Left ventricle myocardium superior (tissue), 1 donor: ENCODE measurements at regions not wholly inside any gene's neighbourhood (a gene's known extent, or its start where the extent isn't known, plus 50 kb on each side); places are given as distances from the start of the nearest gene placed in this dataset.
"Not testable (repeated sequence)": the region's sequence is repeated elsewhere in the genome, so short reads cannot be mapped to it uniquely, and the experiment has no call there.

Source experiments
- ATAC-seq: fragments of 200-7000 bp; cut with Tn5 transposase; one replicate; pipeline ENCODE4 v1.9.1; 2020; ENCODE audit warnings: mild to moderate bottlenecking, moderate library complexity
- DNase-seq: peaks from one replicate; pipeline ENCODE4 v3.0.0-alpha.2; 2020
- intact Hi-C: fragments of 100-400 bp; cut with micrococcal nuclease; formaldehyde crosslinking; loops from one replicate; pipeline ENCODE4 v1.11.0; 2022
- donor health status: DM: no; HTN: yes; CAD: no; lungs with severe emphysema.

DNA sequence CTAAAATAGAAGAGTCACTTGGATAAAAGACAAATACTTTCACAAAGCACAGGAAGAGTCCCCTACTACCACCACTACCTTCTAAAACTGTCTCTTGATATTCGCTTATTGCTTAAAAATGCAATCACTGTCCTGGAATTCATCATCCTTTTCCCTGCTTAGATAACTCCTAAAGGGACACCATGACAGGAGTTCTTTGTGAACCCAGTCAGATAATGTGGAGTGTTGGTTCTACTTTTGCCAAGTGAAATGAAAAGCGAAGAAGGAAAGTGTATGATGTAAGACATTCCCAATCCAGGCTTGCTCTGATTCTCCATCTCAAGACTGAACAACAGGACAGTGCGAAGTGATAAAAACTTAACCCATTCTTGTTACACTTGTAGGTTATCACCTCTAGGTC is 103.0 kb downstream of the MTERF1 start:
- intact Hi-C loops = no loop called here
- DNase-seq (no peak), ATAC-seq (peak; percentile 51)

- ATAC-seq (no peak), DNase-seq (no peak)
- intact Hi-C loops = no loop called here
These were observed 102.1 kb downstream of the MTERF1 start for GRCh38 chr7:91778416-91778815.

DNA sequence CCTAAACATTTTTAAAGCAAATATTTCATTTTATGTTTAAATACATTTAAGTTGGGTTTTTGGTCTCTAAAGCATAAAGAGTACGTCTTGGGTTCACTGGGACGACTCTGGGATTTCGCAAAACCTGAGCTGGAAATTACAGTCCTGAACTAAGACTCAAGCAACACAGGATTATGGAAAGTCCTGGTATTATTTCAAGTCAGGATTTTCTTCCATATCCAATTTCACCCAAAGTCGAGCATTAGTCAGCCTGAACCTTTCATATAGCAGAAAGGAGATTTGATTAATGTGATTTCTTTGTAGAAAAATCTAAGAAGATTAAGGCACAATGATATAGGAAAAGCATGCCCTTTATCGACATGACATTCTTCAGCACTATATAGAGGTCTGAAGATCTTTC is 100.0 kb downstream of the MTERF1 start:
- intact Hi-C loops = loop anchor here (10.0 kb wide), 1 partner anchor 696 kb away; no protein-coding TSS in a partner anchor
- ATAC-seq = no peak
- no peak for DNase-seq

DNA sequence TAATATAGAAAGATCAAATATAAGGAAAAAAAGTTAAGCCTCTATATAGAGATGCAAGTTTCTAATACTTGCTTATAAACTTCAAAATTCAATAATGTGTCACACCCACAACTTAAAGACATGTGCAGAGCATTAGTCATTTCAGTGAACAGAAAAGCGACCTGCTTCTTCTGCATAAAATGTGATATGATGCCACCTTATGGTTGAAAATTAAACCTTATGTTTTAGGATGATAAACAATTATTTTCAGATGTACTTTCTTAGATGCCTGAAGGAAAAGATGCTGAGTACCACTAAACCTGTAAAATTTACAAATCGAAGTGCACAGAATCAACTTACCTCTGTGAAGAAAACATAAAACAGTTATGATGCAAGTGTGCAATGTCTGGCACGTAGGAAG is 96.0 kb downstream of the MTERF1 start:
- DNase-seq (no peak), ATAC-seq (peak; percentile 34)
- intact Hi-C loops = loop anchor here (10.0 kb wide), 1 partner anchor 700 kb away; no protein-coding TSS in a partner anchor

- intact Hi-C loops = loop anchor here (10.0 kb wide), 1 partner anchor 703 kb away; no protein-coding TSS in a partner anchor
- ATAC-seq (no peak), DNase-seq (no peak)
These were observed 92.6 kb downstream of the MTERF1 start for GRCh38 chr7:91787931-91788330.

DNA sequence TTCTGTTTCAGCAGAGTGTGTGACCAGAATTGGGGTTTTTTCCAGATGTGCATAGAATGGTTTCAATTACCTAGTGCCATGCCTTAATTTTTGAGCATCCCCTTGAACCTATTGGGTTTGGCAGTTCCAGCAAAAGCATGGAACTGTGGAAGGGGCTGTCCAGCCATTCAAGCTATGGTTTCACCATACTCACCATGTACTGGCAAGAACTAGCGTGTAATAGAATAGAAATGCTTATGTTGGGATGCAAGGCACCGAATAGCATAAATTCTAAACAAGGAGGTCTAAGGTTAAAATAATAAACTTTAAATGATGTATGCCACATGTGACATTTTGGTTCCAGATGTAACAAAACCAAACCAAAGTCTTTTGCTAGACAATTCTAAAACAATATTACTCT is 91.4 kb downstream of the MTERF1 start:
- intact Hi-C loops = loop anchor here (10.0 kb wide), 1 partner anchor 704 kb away; no protein-coding TSS in a partner anchor
- DNase-seq (no peak), ATAC-seq (no peak)

DNA sequence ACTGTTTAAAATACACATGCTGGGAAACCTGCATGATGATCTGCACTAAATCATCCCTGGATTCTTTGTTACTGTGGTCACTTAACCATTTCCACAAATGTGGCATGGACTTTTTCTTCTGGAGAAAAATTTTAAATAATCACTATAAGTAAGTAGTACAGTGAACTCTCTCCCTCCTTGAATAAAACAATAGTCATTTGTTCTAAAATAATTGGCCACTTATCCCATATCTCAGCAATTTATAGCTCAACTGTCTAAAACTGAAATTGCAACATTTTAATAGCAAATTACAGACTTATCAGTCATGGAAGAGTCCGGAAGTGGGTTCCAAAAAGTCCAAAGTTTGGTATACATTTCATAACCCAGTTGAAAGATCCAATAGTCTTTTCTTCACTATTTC is 90.9 kb downstream of the MTERF1 start:
- intact Hi-C loops = loop anchor here (10.0 kb wide), 1 partner anchor 705 kb away; no protein-coding TSS in a partner anchor
- DNase-seq = no peak
- ATAC-seq = no peak

DNA sequence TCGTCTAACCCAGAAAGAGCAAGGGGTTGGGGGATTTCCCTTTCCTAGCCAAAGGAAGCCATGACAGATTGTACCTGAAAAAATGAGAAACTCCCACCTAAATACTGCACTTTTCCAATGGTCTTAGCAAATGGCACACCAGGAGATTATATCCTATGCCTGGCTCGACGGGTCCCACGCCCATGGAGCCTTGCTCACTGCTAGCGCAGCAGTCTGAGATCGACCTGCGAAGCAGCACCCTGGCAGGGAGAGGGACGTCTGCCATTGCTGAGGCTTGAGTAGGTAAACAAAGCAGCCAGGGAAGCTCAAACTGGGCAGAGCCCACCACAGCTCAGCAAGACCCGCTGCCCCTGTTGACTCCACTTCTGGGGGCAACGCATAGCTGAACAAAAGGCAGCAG is 89.9 kb downstream of the MTERF1 start:
- DNase-seq, intact Hi-C loops: not testable (repeated sequence)

DNA sequence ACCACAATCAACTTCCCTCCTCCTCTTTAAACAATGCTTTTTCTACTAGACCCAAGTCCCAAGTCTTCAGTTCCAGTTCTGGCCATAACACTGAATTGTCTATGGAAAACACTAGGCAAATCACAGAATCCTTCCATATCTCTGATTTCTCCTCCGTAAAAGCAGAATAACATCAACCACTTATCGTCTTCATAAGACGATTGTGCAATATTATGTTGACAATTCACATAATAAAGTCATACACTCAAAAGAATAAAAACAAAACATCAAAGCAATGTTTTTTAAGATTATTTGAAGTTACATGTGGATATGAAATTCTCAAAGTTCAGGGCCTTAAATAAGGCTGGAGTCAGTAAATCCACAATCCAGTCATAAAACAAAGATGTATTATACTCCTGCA is 84.4 kb downstream of the MTERF1 start:
- ATAC-seq (no peak), DNase-seq (no peak)
- intact Hi-C loops = no loop called here

More for the DNA sequence above, 89.9 kb downstream of the MTERF1 start:
- ATAC-seq = not testable (repeated sequence)

DNA sequence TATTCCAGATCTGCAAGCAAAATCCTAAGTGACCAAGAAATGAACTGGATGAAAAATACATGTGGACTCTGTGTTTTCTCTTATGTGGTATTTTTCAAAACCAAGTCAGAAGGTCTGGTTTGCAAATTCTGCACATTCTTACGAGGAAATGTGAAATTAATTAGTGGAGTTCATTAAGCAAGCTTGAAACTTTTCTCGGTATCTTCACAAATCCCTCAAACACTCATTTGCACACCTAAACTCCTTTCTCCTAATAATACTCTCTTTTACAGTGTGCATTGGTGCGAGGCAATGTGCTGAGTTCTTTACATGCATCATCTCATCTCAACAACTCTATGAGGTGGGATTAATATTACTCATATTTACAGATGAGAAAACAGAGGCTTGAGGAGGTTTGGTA is 82.1 kb downstream of the MTERF1 start:
- DNase-seq (no peak), ATAC-seq (no peak)

GRCh38 chr7:91800389-91800788 is 80.1 kb downstream of the MTERF1 start:
- DNase-seq = peak; percentile 52
- ATAC-seq = peak; percentile 90
- intact Hi-C loops = no loop called here

More for the DNA sequence above, 82.1 kb downstream of the MTERF1 start:
- intact Hi-C loops = no loop called here

GRCh38 chr7:91801331-91801983 is 79.0 kb downstream of the MTERF1 start:
- intact Hi-C loops = no loop called here
- no peak for DNase-seq
- ATAC-seq = no peak

DNA sequence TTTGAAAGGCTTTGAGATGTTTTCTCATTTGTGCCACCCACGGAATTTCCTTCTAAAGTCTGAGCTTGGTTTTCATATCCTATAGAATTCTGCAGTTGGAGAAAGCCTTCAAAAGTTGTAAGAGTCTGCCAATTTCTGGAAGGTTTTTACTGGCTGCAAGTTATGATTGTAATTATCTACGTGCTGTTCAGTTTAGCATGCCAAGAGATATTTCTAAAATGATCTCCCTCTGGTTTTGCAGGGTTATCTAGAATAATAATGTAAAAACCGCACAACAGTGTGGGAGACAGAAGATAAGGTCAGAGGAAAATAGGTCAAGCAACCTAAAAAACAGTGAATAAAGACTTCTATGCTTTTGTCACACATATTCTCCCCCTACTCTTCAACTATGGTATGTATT is 69.3 kb downstream of the MTERF1 start:
- intact Hi-C loops = no loop called here
- no peak for ATAC-seq
- no peak for DNase-seq

DNA sequence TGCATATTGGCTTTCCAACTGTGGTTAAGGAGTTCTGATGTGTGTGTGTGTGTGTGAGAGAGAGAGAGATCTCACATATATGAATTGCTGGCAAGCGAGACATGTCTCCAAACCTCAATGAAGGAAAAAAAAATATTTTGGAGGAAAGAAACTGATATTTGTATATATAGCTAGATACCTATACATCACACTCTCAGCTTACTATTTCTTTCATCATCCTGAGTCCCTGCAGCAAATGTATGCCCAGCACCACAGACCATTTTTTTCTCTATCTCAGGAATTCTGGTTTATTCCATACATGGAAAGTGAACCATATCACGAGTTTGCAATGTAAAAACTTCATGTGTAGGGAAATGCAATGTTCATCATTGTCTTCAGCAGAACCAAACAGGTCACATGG is 68.9 kb downstream of the MTERF1 start:
- DNase-seq (no peak), ATAC-seq (no peak)
- intact Hi-C loops = no loop called here

GRCh38 chr7:91812388-91812787 is 68.1 kb downstream of the MTERF1 start:
- intact Hi-C loops = no loop called here
- DNase-seq = no peak
- no peak for ATAC-seq

- ATAC-seq (no peak), DNase-seq (no peak)
- intact Hi-C loops = no loop called here
These were observed 66.3 kb downstream of the MTERF1 start for GRCh38 chr7:91814189-91814588.
